ENCODE measurements at regions not wholly inside any gene's neighbourhood (a gene's known extent, or its start where the extent isn't known, plus 50 kb on each side); places are given as distances from the start of the nearest gene placed in this dataset.

- TF ChIP-seq AFF4 (CRISPR knock-in tag; IDR thresholded peaks at IDR 0.05; ENCODE audit: borderline replicate concordance) (no peak), NR3C1 (CRISPR knock-in tag; conservative IDR thresholded peaks at IDR 0.05; ENCODE audit: low read depth) (no peak), ZSCAN18 (CRISPR knock-in tag; IDR thresholded peaks at IDR 0.05) (no peak), USF2 (CRISPR knock-in tag; IDR thresholded peaks at IDR 0.05) (no peak), ARID4B (CRISPR knock-in tag; IDR thresholded peaks at IDR 0.05; ENCODE audit: borderline replicate concordance) (no peak), EMX1 (CRISPR knock-in tag; IDR thresholded peaks at IDR 0.05) (no peak), RORB (CRISPR knock-in tag; IDR thresholded peaks at IDR 0.05) (no peak), ELF4 (CRISPR knock-in tag; IDR thresholded peaks at IDR 0.05; ENCODE audit: low read depth) (no peak)
Measured at GRCh38 chr14:50012644-50013043, 103.7 kb downstream of the VCPKMT start (continued).

- no peaks in the 10 kb centered on the region for H3K36me3 Mint-ChIP-seq
- H3K9me3 Mint-ChIP-seq, result no peaks in the 10 kb centered on the region
- no peaks in the 10 kb centered on the region for H3K27me3 Mint-ChIP-seq (ENCODE audit: low read depth)
- POLR2A ChIA-PET, result no interaction called here
- DNase-seq (ENCODE audit: low spot score) (no peak), ATAC-seq (no peak)
- H3K4me1 Mint-ChIP-seq, result peaks cover 10% of the 10 kb centered on the region
- CTCF ChIA-PET, result no interaction called here
- H3K27ac Mint-ChIP-seq, result no peak overlapping the region
- no peak overlapping the region for H3K4me3 Mint-ChIP-seq
- TF ChIP-seq NR2C2 (CRISPR knock-in tag; IDR thresholded peaks at IDR 0.05) (no peak), FOXK1 (CRISPR knock-in tag; IDR thresholded peaks at IDR 0.05) (no peak), ZNF138 (CRISPR knock-in tag; conservative IDR thresholded peaks at IDR 0.05) (no peak), ATF6 (CRISPR knock-in tag; IDR thresholded peaks at IDR 0.05) (no peak), CBFB (CRISPR knock-in tag; IDR thresholded peaks at IDR 0.05; ENCODE audit: low read depth) (no peak), AFF4 (CRISPR knock-in tag; IDR thresholded peaks at IDR 0.05; ENCODE audit: borderline replicate concordance) (no peak), ZBTB43 (CRISPR knock-in tag; IDR thresholded peaks at IDR 0.05) (no peak), ATF3 (CRISPR knock-in tag; conservative IDR thresholded peaks at IDR 0.05) (no peak)
Measured at GRCh38 chr14:50013198-50013918, 103.0 kb downstream of the VCPKMT start.
